HK-2 (cell line): ENCODE measurements at regions not wholly inside any gene's neighbourhood (a gene's known extent, or its start where the extent isn't known, plus 50 kb on each side); places are given as distances from the start of the nearest gene placed in this dataset.

Experiments used
- DNase-seq: peaks from one replicate; pipeline ENCODE4 v3.0.0-alpha.2; 2018; ENCODE audit not compliant: unreplicated experiment

GRCh38 chr7:117929237-117929636 lies 56.0 kb upstream of the CTTNBP2 start:
- no peak for DNase-seq

- no peak for DNase-seq
Observed at GRCh38 chr7:117931314-117931713, 58.1 kb upstream of the CTTNBP2 start.

- DNase-seq, result no peak
Observed at GRCh38 chr7:117937049-117937752, 64.0 kb upstream of the CTTNBP2 start.

- DNase-seq, result no peak
Observed at GRCh38 chr7:117937753-117938483, 64.7 kb upstream of the CTTNBP2 start.

- DNase-seq, result no peak
Observed at GRCh38 chr7:117941138-117941810, 68.0 kb upstream of the CTTNBP2 start.

GRCh38 chr7:117942780-117943179 lies 69.5 kb upstream of the CTTNBP2 start:
- no peak for DNase-seq

GRCh38 chr7:117944886-117945285 lies 71.6 kb upstream of the CTTNBP2 start:
- DNase-seq, result no peak

GRCh38 chr7:117946151-117946633 lies 73.0 kb upstream of the CTTNBP2 start:
- no peak for DNase-seq

GRCh38 chr7:117949232-117949631 lies 76.0 kb upstream of the CTTNBP2 start:
- DNase-seq, result peak; percentile 21

GRCh38 chr7:117950601-117951260 lies 77.5 kb upstream of the CTTNBP2 start:
- DNase-seq, result no peak

- peak; percentile 26 for DNase-seq
Observed at GRCh38 chr7:117951285-117951684, 78.0 kb upstream of the CTTNBP2 start.

GRCh38 chr7:117951691-117952280 lies 78.5 kb upstream of the CTTNBP2 start:
- DNase-seq, result no peak

- no peak for DNase-seq
Observed at GRCh38 chr7:117955046-117955445, 81.8 kb upstream of the CTTNBP2 start.

GRCh38 chr7:117960351-117960750 lies 87.1 kb upstream of the CTTNBP2 start:
- no peak for DNase-seq

GRCh38 chr7:117961235-117961634 lies 88.0 kb upstream of the CTTNBP2 start:
- DNase-seq, result no peak

GRCh38 chr7:117962366-117962994 lies 89.2 kb upstream of the CTTNBP2 start:
- DNase-seq, result no peak

GRCh38 chr7:117963264-117964197 lies 90.3 kb upstream of the CTTNBP2 start:
- no peak for DNase-seq

- no peak for DNase-seq
Observed at GRCh38 chr7:117970801-117971200, 97.6 kb upstream of the CTTNBP2 start.

- DNase-seq, result no peak
Observed at GRCh38 chr7:117971556-117972244, 98.5 kb upstream of the CTTNBP2 start.

- DNase-seq, result no peak
Observed at GRCh38 chr7:117972606-117973005, 99.4 kb upstream of the CTTNBP2 start.
